ENCODE measurements at regions not wholly inside any gene's neighbourhood (a gene's known extent, or its start where the extent isn't known, plus 50 kb on each side); places are given as distances from the start of the nearest gene placed in this dataset.

GRCh38 chr13:105894697-105895096, 640.8 kb downstream of the EFNB2 start:
- H3K9me3 ChIP-seq (ENCODE audit: control insufficient read depth, low read length) = no peaks in the 10 kb centered on the region
- ATAC-seq (ENCODE audit: low FRiP score) = no peak
- H3K4me1 ChIP-seq (ENCODE audit: control insufficient read depth in 1 of 2, insufficient read depth in 2 of 2, low read length in 2 of 2) = no peaks in the 10 kb centered on the region

GRCh38 chr13:105890509-105890908, 645.0 kb downstream of the EFNB2 start:
- WGBS, 2 donors = 95 to 97% methylated on average over 4 of the region's 4 CpGs
- Histone ChIP-seq H3K27ac (ENCODE audit: low read depth in 1 of 2, low read length in 2 of 2) (no peak overlapping the region), H3K4me1 (ENCODE audit: control insufficient read depth in 1 of 2, insufficient read depth in 2 of 2, low read length in 2 of 2) (no peaks in the 10 kb centered on the region), H3K36me3 (ENCODE audit: control insufficient read depth in 1 of 2, insufficient read depth in 2 of 2, low read length in 1 of 2) (no peaks in the 10 kb centered on the region), H3K27me3 (ENCODE audit: control insufficient read depth in 1 of 2, insufficient read depth in 2 of 2, low read length in 1 of 2) (no peaks in the 10 kb centered on the region), H3K9me3 (ENCODE audit: control insufficient read depth, low read length) (no peaks in the 10 kb centered on the region), H3K4me3 (ENCODE audit: low read length in 2 of 2) (no peak overlapping the region)
- ATAC-seq (ENCODE audit: low FRiP score) = no peak
- intact Hi-C loops (cut with DNase I) = no loop called here
- no peak for DNase-seq

More at GRCh38 chr13:105894697-105895096, 640.8 kb downstream of the EFNB2 start:
- no peak for DNase-seq
- Histone ChIP-seq H3K4me3 (ENCODE audit: low read length in 2 of 2) (no peak overlapping the region), H3K27ac (ENCODE audit: low read depth in 1 of 2, low read length in 2 of 2) (no peak overlapping the region), H3K27me3 (ENCODE audit: control insufficient read depth in 1 of 2, insufficient read depth in 2 of 2, low read length in 1 of 2) (no peaks in the 10 kb centered on the region), H3K36me3 (ENCODE audit: control insufficient read depth in 1 of 2, insufficient read depth in 2 of 2, low read length in 1 of 2) (no peaks in the 10 kb centered on the region)
- intact Hi-C loops (cut with DNase I) = no loop called here
- 74 to 81% methylated on average over 2 of the region's 2 CpGs for WGBS, 2 donors

GRCh38 chr13:105878119-105878700, 657.3 kb downstream of the EFNB2 start:
- Histone ChIP-seq H3K4me3 (ENCODE audit: low read length in 2 of 2) (no peak overlapping the region), H3K9me3 (ENCODE audit: control insufficient read depth, low read length) (no peaks in the 10 kb centered on the region), H3K27me3 (ENCODE audit: control insufficient read depth in 1 of 2, insufficient read depth in 2 of 2, low read length in 1 of 2) (no peaks in the 10 kb centered on the region), H3K4me1 (ENCODE audit: control insufficient read depth in 1 of 2, insufficient read depth in 2 of 2, low read length in 2 of 2) (no peaks in the 10 kb centered on the region), H3K27ac (ENCODE audit: low read depth in 1 of 2, low read length in 2 of 2) (no peak overlapping the region), H3K36me3 (ENCODE audit: control insufficient read depth in 1 of 2, insufficient read depth in 2 of 2, low read length in 1 of 2) (no peaks in the 10 kb centered on the region)
- ATAC-seq (ENCODE audit: low FRiP score) = no peak
- 93 to 95% methylated on average over 1 of the region's 1 CpG for WGBS, 2 donors
- intact Hi-C loops (cut with DNase I) = no loop called here
- DNase-seq = no peak

GRCh38 chr13:105874814-105875213, 660.6 kb downstream of the EFNB2 start:
- Histone ChIP-seq H3K27ac (ENCODE audit: low read depth in 1 of 2, low read length in 2 of 2) (no peak overlapping the region), H3K27me3 (ENCODE audit: control insufficient read depth in 1 of 2, insufficient read depth in 2 of 2, low read length in 1 of 2) (peaks cover 0 to 1% of the 10 kb centered on the region in 2 donors), H3K36me3 (ENCODE audit: control insufficient read depth in 1 of 2, insufficient read depth in 2 of 2, low read length in 1 of 2) (no peaks in the 10 kb centered on the region), H3K9me3 (ENCODE audit: control insufficient read depth, low read length) (peaks cover 1% of the 10 kb centered on the region), H3K4me3 (ENCODE audit: low read length in 2 of 2) (no peak overlapping the region), H3K4me1 (ENCODE audit: control insufficient read depth in 1 of 2, insufficient read depth in 2 of 2, low read length in 2 of 2) (no peaks in the 10 kb centered on the region)
- ATAC-seq (ENCODE audit: low FRiP score) (no peak), DNase-seq (no peak)
- intact Hi-C loops (cut with DNase I) = no loop called here

GRCh38 chr13:105871768-105872167, 663.7 kb downstream of the EFNB2 start:
- ATAC-seq (ENCODE audit: low FRiP score) (no peak), DNase-seq (no peak)
- 79 to 80% methylated on average over 1 of the region's 1 CpG for WGBS, 2 donors
- intact Hi-C loops (cut with DNase I) = no loop called here
- H3K36me3 ChIP-seq (ENCODE audit: control insufficient read depth in 1 of 2, insufficient read depth in 2 of 2, low read length in 1 of 2) = no peaks in the 10 kb centered on the region
- no peak overlapping the region for H3K4me3 ChIP-seq (ENCODE audit: low read length in 2 of 2)
- H3K9me3 ChIP-seq (ENCODE audit: control insufficient read depth, low read length) = peaks cover 1% of the 10 kb centered on the region
- H3K27me3 ChIP-seq (ENCODE audit: control insufficient read depth in 1 of 2, insufficient read depth in 2 of 2, low read length in 1 of 2) = peaks cover 0 to 1% of the 10 kb centered on the region in 2 donors
- H3K4me1 ChIP-seq (ENCODE audit: control insufficient read depth in 1 of 2, insufficient read depth in 2 of 2, low read length in 2 of 2) = no peaks in the 10 kb centered on the region
- H3K27ac ChIP-seq (ENCODE audit: low read depth in 1 of 2, low read length in 2 of 2) = no peak overlapping the region

GRCh38 chr13:105871326-105871725, 664.1 kb downstream of the EFNB2 start:
- Histone ChIP-seq H3K27ac (ENCODE audit: low read depth in 1 of 2, low read length in 2 of 2) (no peak overlapping the region), H3K27me3 (ENCODE audit: control insufficient read depth in 1 of 2, insufficient read depth in 2 of 2, low read length in 1 of 2) (peaks cover 0 to 1% of the 10 kb centered on the region in 2 donors), H3K36me3 (ENCODE audit: control insufficient read depth in 1 of 2, insufficient read depth in 2 of 2, low read length in 1 of 2) (no peaks in the 10 kb centered on the region), H3K4me3 (ENCODE audit: low read length in 2 of 2) (no peak overlapping the region), H3K9me3 (ENCODE audit: control insufficient read depth, low read length) (peaks cover 1% of the 10 kb centered on the region), H3K4me1 (ENCODE audit: control insufficient read depth in 1 of 2, insufficient read depth in 2 of 2, low read length in 2 of 2) (no peaks in the 10 kb centered on the region)
- ATAC-seq (ENCODE audit: low FRiP score) = no peak
- intact Hi-C loops (cut with DNase I) = no loop called here
- 77 to 79% methylated on average over 2 of the region's 2 CpGs for WGBS, 2 donors
- no peak for DNase-seq

- Histone ChIP-seq H3K27ac (ENCODE audit: low read depth in 1 of 2, low read length in 2 of 2) (no peak overlapping the region), H3K36me3 (ENCODE audit: control insufficient read depth in 1 of 2, insufficient read depth in 2 of 2, low read length in 1 of 2) (no peaks in the 10 kb centered on the region), H3K27me3 (ENCODE audit: control insufficient read depth in 1 of 2, insufficient read depth in 2 of 2, low read length in 1 of 2) (no peaks in the 10 kb centered on the region), H3K9me3 (ENCODE audit: control insufficient read depth, low read length) (no peaks in the 10 kb centered on the region), H3K4me1 (ENCODE audit: control insufficient read depth in 1 of 2, insufficient read depth in 2 of 2, low read length in 2 of 2) (no peaks in the 10 kb centered on the region), H3K4me3 (ENCODE audit: low read length in 2 of 2) (no peak overlapping the region)
- intact Hi-C loops (cut with DNase I) = no loop called here
- 95 to 96% methylated on average over 5 of the region's 5 CpGs for WGBS, 2 donors
- no peak for DNase-seq
- no peak for ATAC-seq (ENCODE audit: low FRiP score)
These were observed 672.1 kb downstream of the EFNB2 start for GRCh38 chr13:105863300-105863920.

DNA sequence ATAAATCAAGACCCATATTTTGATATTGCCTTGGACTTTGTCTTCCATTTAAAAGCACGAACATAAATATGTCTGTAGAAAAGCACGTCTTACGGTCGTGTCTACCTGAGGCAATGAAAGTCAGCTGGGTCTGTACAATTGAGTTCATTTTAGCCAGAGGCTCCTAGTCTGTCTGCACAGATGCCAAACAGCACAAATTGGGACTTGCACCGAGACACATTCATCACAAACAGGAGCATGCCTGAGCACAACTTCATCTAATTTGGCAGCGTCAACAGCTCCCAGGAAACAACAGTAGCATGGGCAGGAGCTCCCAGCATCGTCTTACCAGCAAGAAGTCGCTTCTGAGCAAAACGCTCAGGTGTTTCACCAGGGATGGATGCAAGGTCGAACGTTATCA, 687.0 kb downstream of the EFNB2 start:
- DNase-seq (no peak), ATAC-seq (ENCODE audit: low FRiP score) (no peak)
- Histone ChIP-seq H3K9me3 (ENCODE audit: control insufficient read depth, low read length) (no peaks in the 10 kb centered on the region), H3K27me3 (ENCODE audit: control insufficient read depth in 1 of 2, insufficient read depth in 2 of 2, low read length in 1 of 2) (no peaks in the 10 kb centered on the region), H3K4me3 (ENCODE audit: low read length in 2 of 2) (no peak overlapping the region), H3K27ac (ENCODE audit: low read depth in 1 of 2, low read length in 2 of 2) (no peak overlapping the region), H3K36me3 (ENCODE audit: control insufficient read depth in 1 of 2, insufficient read depth in 2 of 2, low read length in 1 of 2) (no peaks in the 10 kb centered on the region), H3K4me1 (ENCODE audit: control insufficient read depth in 1 of 2, insufficient read depth in 2 of 2, low read length in 2 of 2) (no peaks in the 10 kb centered on the region)
- intact Hi-C loops (cut with DNase I) = no loop called here
- 89 to 92% methylated on average over 11 of the region's 11 CpGs for WGBS, 2 donors

DNA sequence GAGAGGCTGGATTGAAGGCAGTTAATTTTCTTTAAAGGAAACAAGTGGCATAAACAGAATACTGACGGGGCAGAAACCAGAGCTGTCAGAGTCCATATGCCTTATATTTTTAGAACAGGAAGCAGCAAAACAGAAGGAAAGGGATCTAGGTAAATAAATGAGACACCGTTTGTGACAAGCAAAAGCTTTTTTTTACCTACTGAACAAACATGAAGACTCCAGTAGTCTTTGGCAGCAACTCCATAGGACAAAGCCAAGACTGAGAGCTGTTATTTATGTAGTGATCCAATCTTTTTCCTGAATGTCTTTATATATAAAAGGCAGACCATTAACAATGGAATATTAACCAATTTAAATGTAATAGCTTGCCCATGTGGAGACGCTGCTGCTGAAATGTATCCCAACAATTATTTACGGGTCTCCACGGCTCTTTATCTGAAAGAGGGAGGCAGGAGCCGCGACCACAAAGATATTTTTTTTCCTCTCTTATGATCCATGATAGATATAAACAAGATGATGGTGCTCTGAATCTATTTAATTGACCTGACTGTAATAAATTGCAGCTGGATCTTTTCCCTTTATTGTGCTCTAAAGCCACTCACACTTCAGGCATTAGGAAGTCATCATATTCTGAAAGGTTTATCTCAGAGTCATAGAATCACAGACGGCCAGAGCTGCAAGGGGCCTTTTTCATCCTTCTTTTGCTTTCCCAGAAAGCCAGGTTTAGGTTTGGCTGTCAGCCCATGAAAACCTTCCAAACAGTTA, 687.8 kb downstream of the EFNB2 start:
- Histone ChIP-seq H3K9me3 (ENCODE audit: control insufficient read depth, low read length) (no peaks in the 10 kb centered on the region), H3K4me3 (ENCODE audit: low read length in 2 of 2) (no peak overlapping the region), H3K27me3 (ENCODE audit: control insufficient read depth in 1 of 2, insufficient read depth in 2 of 2, low read length in 1 of 2) (no peaks in the 10 kb centered on the region), H3K27ac (ENCODE audit: low read depth in 1 of 2, low read length in 2 of 2) (no peak overlapping the region), H3K4me1 (ENCODE audit: control insufficient read depth in 1 of 2, insufficient read depth in 2 of 2, low read length in 2 of 2) (no peaks in the 10 kb centered on the region), H3K36me3 (ENCODE audit: control insufficient read depth in 1 of 2, insufficient read depth in 2 of 2, low read length in 1 of 2) (no peaks in the 10 kb centered on the region)
- intact Hi-C loops (cut with DNase I) = no loop called here
- DNase-seq = no peak
- ATAC-seq (ENCODE audit: low FRiP score) = no peak
- WGBS, 2 donors = 20 to 21% methylated on average over 8 of the region's 8 CpGs

Measured in aorta (tissue), 5 donors.